ENCODE measurements at regions not wholly inside any gene's neighbourhood (a gene's known extent, or its start where the extent isn't known, plus 50 kb on each side); places are given as distances from the start of the nearest gene placed in this dataset.
"Not testable (repeated sequence)": the region's sequence is repeated elsewhere in the genome, so short reads cannot be mapped to it uniquely, and the experiment has no call there.

GRCh38 chr5:19264821-19265220 lies 723.2 kb downstream of the CDH18 start:
- no peak overlapping the region for H3K4me2 ChIP-seq

GRCh38 chr5:19266791-19267190 lies 721.2 kb downstream of the CDH18 start:
- Histone ChIP-seq H3K4me1 (peaks cover 5% of the 10 kb centered on the region; the same call in 1 of the 2 replicates), H3K27me3 (no peaks in the 10 kb centered on the region), H3K36me3 (no peaks in the 10 kb centered on the region), H4K20me1 (no peaks in the 10 kb centered on the region), H3K4me3 (no peak overlapping the region), H3K9me3 (no peaks in the 10 kb centered on the region), H3K27ac (no peak overlapping the region), H3K9ac (no peak overlapping the region), H3K4me2 (no peak overlapping the region)
- TF ChIP-seq Cebpa-rat (IDR thresholded peaks at IDR 0.05) = no peak

More at GRCh38 chr5:19264821-19265220, 723.2 kb downstream of the CDH18 start:
- no peak overlapping the region for H3K4me3 ChIP-seq
- no peaks in the 10 kb centered on the region for H3K27me3 ChIP-seq
- H3K9ac ChIP-seq = no peak overlapping the region
- H3K36me3 ChIP-seq = no peaks in the 10 kb centered on the region
- H3K27ac ChIP-seq = no peak overlapping the region
- no peaks in the 10 kb centered on the region for H4K20me1 ChIP-seq
- TF ChIP-seq Cebpa-rat (IDR thresholded peaks at IDR 0.05) = no peak
- H3K9me3 ChIP-seq = no peaks in the 10 kb centered on the region
- no peaks in the 10 kb centered on the region for H3K4me1 ChIP-seq

DNA sequence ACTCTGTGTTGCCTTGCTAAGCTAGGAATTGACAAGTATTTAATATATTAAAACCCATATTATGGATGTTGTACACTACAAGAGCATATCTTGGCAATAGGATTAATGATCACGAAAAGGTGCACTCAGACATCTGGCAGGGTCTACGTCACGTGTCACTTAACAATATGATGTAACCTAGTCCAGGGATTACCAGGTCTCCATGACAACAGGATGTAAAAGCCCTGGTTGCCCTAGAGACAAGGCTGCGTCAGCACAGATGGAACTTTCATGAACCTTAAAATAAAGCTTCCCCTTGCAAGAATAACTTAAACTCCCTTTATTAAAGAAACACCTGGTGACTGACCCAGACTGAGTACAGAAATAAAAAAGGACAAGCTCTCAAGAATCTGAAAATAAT lies 717.8 kb downstream of the CDH18 start:
- TF ChIP-seq Cebpa-rat (IDR thresholded peaks at IDR 0.05) = no peak
- no peak overlapping the region for H3K27ac ChIP-seq
- no peaks in the 10 kb centered on the region for H4K20me1 ChIP-seq
- no peaks in the 10 kb centered on the region for H3K36me3 ChIP-seq
- no peak overlapping the region for H3K9ac ChIP-seq
- no peaks in the 10 kb centered on the region for H3K27me3 ChIP-seq
- no peak overlapping the region for H3K4me2 ChIP-seq
- H3K9me3 ChIP-seq = no peaks in the 10 kb centered on the region
- peaks cover 5% of the 10 kb centered on the region; the same call in 1 of the 2 replicates for H3K4me1 ChIP-seq
- no peak overlapping the region for H3K4me3 ChIP-seq

- no peak overlapping the region for H3K4me2 ChIP-seq
- no peak overlapping the region for H3K4me3 ChIP-seq
- no peak overlapping the region for H3K9ac ChIP-seq
- no peaks in the 10 kb centered on the region for H3K27me3 ChIP-seq
- no peaks in the 10 kb centered on the region for H4K20me1 ChIP-seq
- H3K27ac ChIP-seq = no peak overlapping the region
- peaks cover 5% of the 10 kb centered on the region; the same call in 1 of the 2 replicates for H3K4me1 ChIP-seq
- peaks cover 5% of the 10 kb centered on the region; the same call in 1 of the 2 replicates for H3K9me3 ChIP-seq
- no peak for TF ChIP-seq Cebpa-rat (IDR thresholded peaks at IDR 0.05)
- H3K36me3 ChIP-seq = no peaks in the 10 kb centered on the region
These were observed 713.4 kb downstream of the CDH18 start for GRCh38 chr5:19274578-19274977.

DNA sequence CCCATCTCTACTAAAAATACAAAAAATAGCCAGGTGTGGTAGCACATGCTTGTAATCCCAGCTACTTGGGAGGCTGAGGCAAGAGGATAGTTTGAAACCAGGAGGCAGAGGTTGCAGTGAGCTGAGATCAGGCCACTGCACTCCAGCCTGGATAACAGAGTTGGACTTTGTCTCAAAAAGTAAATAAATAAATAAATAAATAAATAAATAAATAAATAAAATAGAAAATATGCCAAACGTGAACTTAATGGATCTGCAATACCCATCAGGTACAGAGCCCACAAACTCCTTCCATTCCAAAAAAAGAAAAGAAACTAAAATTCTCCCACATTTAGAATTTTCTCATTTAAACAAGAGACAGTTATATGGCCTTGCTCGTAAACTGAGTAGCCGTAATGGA lies 702.7 kb downstream of the CDH18 start:
- no peaks in the 10 kb centered on the region for H3K36me3 ChIP-seq
- H3K4me1 ChIP-seq = no peaks in the 10 kb centered on the region
- no peaks in the 10 kb centered on the region for H4K20me1 ChIP-seq
- H3K4me3 ChIP-seq = no peak overlapping the region
- no peak overlapping the region for H3K9ac ChIP-seq
- no peak overlapping the region for H3K27ac ChIP-seq
- H3K4me2 ChIP-seq = no peak overlapping the region
- H3K27me3 ChIP-seq = no peaks in the 10 kb centered on the region
- TF ChIP-seq Cebpa-rat (IDR thresholded peaks at IDR 0.05) = no peak
- peaks cover 19% of the 10 kb centered on the region for H3K9me3 ChIP-seq

GRCh38 chr5:19287548-19288277 lies 700.3 kb downstream of the CDH18 start:
- H3K4me3 ChIP-seq, H3K27ac ChIP-seq, H4K20me1 ChIP-seq, H3K27me3 ChIP-seq, H3K9ac ChIP-seq, H3K4me1 ChIP-seq, H3K36me3 ChIP-seq, H3K4me2 ChIP-seq: not testable (repeated sequence)
- H3K9me3 ChIP-seq = peaks cover 19% of the 10 kb centered on the region

- not testable (repeated sequence) for H4K20me1 ChIP-seq, H3K27me3 ChIP-seq, H3K4me3 ChIP-seq, H3K27ac ChIP-seq, H3K9ac ChIP-seq, H3K4me1 ChIP-seq, H3K36me3 ChIP-seq, H3K4me2 ChIP-seq
- H3K9me3 ChIP-seq = peaks cover 19% of the 10 kb centered on the region
These were observed 699.7 kb downstream of the CDH18 start for GRCh38 chr5:19288311-19288710.

GRCh38 chr5:19297934-19298333 lies 690.1 kb downstream of the CDH18 start:
- no peak for TF ChIP-seq Cebpa-rat (IDR thresholded peaks at IDR 0.05)
- no peaks in the 10 kb centered on the region for H4K20me1 ChIP-seq
- H3K4me2 ChIP-seq = no peak overlapping the region
- no peaks in the 10 kb centered on the region for H3K9me3 ChIP-seq
- no peak overlapping the region for H3K4me3 ChIP-seq
- H3K27me3 ChIP-seq = no peaks in the 10 kb centered on the region
- H3K27ac ChIP-seq = no peak overlapping the region
- no peaks in the 10 kb centered on the region for H3K4me1 ChIP-seq
- H3K9ac ChIP-seq = no peak overlapping the region
- H3K36me3 ChIP-seq = no peaks in the 10 kb centered on the region

DNA sequence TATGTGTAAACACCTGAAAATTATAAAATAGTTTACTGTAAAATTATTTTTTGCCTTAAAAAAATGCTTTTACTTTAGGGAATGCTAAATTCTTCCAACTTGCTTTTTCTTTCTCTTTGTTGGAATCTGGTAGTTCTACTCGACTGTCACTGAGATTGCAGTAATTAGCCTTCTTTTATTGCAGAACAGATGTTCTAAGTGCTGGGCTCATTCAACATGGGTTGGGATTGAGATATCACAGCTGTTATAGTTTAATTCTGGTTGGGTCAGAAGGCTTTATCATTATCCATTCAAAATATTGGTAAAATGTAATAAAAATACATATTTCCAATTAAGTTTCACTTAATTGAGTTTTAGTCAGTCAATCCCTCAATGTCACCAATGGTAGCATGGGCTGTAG lies 686.7 kb downstream of the CDH18 start:
- Histone ChIP-seq H3K4me3 (no peak overlapping the region), H3K9ac (no peak overlapping the region), H3K4me2 (no peak overlapping the region), H3K4me1 (no peaks in the 10 kb centered on the region), H3K27ac (no peak overlapping the region), H4K20me1 (no peaks in the 10 kb centered on the region), H3K9me3 (no peaks in the 10 kb centered on the region), H3K36me3 (no peaks in the 10 kb centered on the region), H3K27me3 (no peaks in the 10 kb centered on the region)
- no peak for TF ChIP-seq Cebpa-rat (IDR thresholded peaks at IDR 0.05)

DNA sequence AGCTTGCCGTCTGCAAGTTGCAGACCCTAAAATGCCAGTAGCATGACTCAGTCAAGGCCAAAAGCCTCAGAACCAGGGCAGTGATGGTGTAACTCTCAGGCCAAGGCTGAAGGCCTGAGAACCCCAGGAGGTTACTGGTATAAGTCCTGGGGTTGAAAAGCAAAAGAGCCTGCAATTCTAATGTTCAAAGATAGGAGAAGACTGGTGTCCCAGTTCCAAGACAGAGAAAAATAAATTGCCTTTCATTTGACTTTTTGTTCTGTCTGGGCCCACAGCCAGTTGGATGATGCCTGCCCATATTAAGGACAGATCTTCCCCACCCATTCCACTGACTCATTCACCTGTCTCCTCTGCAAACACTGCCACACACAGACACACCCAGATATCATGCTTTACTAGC lies 673.2 kb downstream of the CDH18 start:
- Histone ChIP-seq H3K27ac (no peak overlapping the region), H4K20me1 (no peaks in the 10 kb centered on the region), H3K9me3 (peaks cover 2% of the 10 kb centered on the region; the same call in 1 of the 2 replicates), H3K36me3 (no peaks in the 10 kb centered on the region), H3K27me3 (no peaks in the 10 kb centered on the region), H3K4me3 (no peak overlapping the region), H3K4me1 (no peaks in the 10 kb centered on the region), H3K9ac (no peak overlapping the region), H3K4me2 (no peak overlapping the region)
- no peak for TF ChIP-seq Cebpa-rat (IDR thresholded peaks at IDR 0.05)

DNA sequence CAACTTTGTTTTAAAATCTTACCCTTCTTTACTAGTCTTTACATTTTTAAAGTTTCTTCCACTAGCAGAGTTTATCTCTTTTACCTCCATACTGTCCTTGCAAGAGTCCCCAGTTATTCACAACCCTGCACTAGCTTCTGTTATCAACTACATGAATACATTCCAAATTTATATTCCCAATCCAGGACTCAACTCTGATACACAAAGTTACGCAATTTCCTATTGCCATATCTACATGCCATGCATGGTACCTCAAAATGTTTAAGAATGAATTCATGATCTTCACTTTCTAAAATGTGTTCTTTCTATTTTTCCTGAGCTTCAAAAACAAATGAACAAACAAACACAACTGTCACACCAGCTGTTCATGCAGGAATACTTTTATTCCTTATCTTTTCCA lies 668.7 kb downstream of the CDH18 start:
- TF ChIP-seq Cebpa-rat (IDR thresholded peaks at IDR 0.05) = peak; percentile 15; the same call in 1 of the 2 replicates
- Histone ChIP-seq H3K4me1 (no peaks in the 10 kb centered on the region), H3K4me3 (no peak overlapping the region), H3K27me3 (no peaks in the 10 kb centered on the region), H3K9ac (no peak overlapping the region), H3K4me2 (no peak overlapping the region), H3K36me3 (no peaks in the 10 kb centered on the region), H4K20me1 (no peaks in the 10 kb centered on the region), H3K27ac (no peak overlapping the region), H3K9me3 (no peaks in the 10 kb centered on the region)

Measured in BLaER1 (cell line).